ENCODE measurements at regions not wholly inside any gene's neighbourhood (a gene's known extent, or its start where the extent isn't known, plus 50 kb on each side); places are given as distances from the start of the nearest gene placed in this dataset.

GRCh38 chr13:65414187-65414586 lies 1815.9 kb downstream of the PCDH9 start:
- TF ChIP-seq CTCF (conservative IDR thresholded peaks at IDR 0.05; ENCODE audit: low read length): no peak
- no peak for TF ChIP-seq EZH2phosphoT487 (IDR thresholded peaks at IDR 0.05; ENCODE audit: borderline replicate concordance)

Measured in Loucy (cell line).